HG02798 (cell line): ENCODE measurements at regions not wholly inside any gene's neighbourhood (a gene's known extent, or its start where the extent isn't known, plus 50 kb on each side); places are given as distances from the start of the nearest gene placed in this dataset.

Experiments
- ATAC-seq: cut with Tn5 transposase; IDR thresholded peaks from one replicate; pipeline ENCODE4 v1.9.1; 2021; ENCODE audit warnings: mild to moderate bottlenecking; ENCODE audit not compliant: unreplicated experiment, poor library complexity

DNA sequence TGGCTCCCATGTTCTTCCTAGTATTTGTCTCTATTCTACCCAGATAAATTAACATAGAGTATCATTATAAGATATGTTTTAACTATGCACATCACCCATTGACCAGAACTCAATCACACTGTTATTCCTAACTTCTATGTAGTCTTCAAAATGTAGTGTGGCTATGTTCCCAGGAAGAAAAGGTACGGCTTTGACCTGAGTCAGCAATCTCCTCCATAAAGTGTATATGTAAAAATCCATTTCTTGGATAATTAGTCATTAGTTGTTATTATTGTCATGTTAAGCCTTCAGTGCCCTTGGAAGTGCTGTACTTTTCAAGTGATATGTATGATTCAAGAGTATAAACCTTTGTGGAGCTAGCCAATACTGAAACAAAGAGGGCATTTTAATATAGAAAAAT lies 444.0 kb upstream of the ZWINT start:
- ATAC-seq, result no peak

DNA sequence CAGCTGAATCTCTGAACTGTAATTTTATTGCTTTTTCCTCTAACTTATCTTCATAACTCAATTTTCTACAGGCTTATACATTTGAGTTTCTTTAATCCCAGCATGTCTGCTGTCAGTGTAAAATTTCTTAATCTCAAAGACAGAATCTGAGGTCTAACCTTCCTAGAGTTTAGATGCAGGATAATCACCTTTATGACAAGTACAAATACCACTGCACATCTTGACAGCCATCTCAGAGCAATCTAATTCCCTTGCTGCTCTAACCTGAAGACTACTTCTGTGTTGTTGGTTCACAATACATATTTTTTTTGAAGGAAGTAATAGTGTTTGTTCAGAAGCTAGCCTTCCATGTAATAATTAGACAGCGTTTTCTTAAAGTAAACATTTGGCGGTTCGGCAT lies 424.2 kb upstream of the ZWINT start:
- no peak for ATAC-seq

GRCh38 chr10:56782503-56782902 lies 421.4 kb upstream of the ZWINT start:
- ATAC-seq, result no peak

DNA sequence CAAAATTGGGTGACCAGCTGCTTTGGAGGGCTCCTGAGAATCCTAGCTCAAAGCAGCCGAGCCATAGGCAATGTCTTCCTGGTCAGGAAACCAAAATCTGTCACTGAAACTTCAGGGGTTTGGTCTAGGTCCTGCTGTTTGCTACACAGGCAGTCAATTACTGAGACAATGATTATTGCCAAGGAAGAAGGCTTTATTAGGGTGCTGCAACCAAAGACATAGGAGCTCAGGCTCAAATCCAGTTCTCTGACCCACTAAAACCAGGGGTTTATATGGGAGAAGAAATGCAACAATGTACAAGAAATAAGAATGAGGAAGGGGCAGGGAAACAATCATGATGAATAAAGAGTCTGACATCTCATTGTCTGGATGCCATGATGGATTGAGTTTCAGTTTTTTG lies 410.3 kb upstream of the ZWINT start:
- no peak for ATAC-seq

- ATAC-seq, result no peak
Observed at GRCh38 chr10:56763090-56763489, 402.0 kb upstream of the ZWINT start.

DNA sequence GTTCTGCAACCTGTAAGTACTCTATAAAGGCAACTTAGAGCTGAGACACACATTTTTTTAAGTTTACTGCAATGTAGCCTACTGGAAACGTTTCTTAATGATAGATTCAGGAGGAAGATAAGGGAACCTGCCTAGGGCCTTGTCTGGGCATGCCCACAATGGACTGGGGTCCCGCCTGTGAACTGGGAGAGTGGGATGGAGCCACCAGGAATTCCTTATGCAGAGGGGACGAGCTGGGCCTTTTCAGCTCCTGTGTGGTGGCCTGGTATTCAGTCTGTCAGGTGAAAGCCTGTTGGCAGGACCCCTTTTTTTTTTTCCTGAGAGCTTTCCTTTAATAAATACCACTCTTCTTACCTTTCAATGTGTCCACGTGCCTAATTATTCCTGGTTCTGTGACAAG lies 384.4 kb upstream of the ZWINT start:
- ATAC-seq, result no peak

- ATAC-seq, result no peak
Observed at GRCh38 chr10:56728349-56728748, 367.3 kb upstream of the ZWINT start.

DNA sequence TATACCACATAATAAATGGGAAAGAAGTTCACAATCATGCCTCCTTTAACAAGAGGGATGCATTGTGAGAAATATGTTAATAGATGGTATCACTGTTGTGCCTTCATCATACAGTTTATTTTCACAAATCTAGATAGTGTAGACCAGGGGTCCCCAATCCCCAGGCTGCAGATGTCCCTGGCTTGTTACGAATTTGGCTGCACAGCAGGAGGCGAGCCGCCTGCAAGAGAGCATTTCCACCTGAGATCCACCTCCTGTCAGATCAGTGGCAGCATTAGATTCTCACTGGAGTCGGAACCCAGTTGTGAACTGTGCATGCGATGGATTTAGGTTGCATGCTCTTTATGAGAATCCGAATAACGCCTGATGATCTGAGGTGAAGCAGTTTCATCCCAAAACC lies 361.9 kb upstream of the ZWINT start:
- no peak for ATAC-seq

GRCh38 chr10:56715262-56715661 lies 354.2 kb upstream of the ZWINT start:
- ATAC-seq, result no peak

GRCh38 chr10:56698506-56698905 lies 337.4 kb upstream of the ZWINT start:
- ATAC-seq, result no peak

- ATAC-seq, result no peak
Observed at GRCh38 chr10:56679578-56679977, 318.5 kb upstream of the ZWINT start.

DNA sequence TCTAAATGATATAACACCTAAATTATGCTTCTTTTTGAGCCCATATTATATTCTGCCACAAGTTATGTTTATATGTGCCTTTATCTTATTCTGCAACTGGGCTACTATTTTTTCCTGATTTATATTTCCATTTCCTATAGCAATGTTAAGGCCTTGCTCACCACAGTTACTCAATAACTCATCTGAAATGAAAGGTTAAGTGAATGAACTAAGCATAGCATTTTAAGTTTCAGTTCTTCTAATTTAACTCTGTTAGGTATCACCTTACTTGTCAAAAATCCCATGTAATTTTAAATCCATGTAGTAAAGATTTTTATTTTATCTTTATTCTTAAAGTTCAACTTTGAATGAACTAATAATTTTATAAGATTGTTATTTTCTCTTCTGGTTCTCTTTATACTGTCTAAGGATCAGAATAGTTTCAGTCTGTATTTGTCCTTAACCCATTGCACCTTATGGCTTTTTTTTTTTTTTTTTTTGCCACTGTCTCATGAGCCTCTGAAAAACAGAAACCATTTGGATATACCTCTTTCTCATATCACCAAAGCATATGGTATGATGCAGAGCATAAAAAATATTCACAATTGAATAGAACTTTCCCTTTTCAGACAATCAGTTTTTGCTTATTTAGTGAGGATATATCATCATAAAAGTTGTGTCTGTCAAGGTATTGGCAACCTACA lies 301.8 kb upstream of the ZWINT start:
- peak; percentile 88 for ATAC-seq

DNA sequence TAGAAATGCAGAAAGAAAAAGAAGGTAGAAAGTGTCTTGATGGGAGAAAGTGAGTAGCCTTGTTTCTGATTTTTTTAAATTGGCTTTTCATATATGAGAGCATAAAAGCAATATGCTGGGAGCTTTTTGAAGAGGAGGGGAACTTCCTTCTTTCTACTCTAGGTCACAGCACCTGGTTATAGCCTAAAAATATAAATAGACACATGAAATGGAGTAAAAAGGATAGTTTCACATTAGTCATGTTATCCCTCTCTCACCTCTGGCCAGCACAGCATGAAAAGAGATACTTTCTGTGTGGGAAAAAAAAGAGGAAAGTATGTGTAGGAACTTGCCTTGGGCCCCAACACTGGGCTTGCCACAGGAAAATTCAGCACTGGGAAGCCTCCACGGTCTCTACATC lies 292.2 kb upstream of the ZWINT start:
- ATAC-seq, result no peak

GRCh38 chr10:56646329-56647111 lies 285.5 kb upstream of the ZWINT start:
- ATAC-seq, result no peak

- peak; percentile 99 for ATAC-seq
Observed at GRCh38 chr10:56633876-56634452, 272.9 kb upstream of the ZWINT start.

- ATAC-seq, result no peak
Observed at GRCh38 chr10:56632537-56632936, 271.5 kb upstream of the ZWINT start.

- ATAC-seq, result peak; percentile 69
Observed at GRCh38 chr10:56624082-56624481, 263.0 kb upstream of the ZWINT start.

GRCh38 chr10:56623064-56623463 lies 262.0 kb upstream of the ZWINT start:
- ATAC-seq, result no peak

DNA sequence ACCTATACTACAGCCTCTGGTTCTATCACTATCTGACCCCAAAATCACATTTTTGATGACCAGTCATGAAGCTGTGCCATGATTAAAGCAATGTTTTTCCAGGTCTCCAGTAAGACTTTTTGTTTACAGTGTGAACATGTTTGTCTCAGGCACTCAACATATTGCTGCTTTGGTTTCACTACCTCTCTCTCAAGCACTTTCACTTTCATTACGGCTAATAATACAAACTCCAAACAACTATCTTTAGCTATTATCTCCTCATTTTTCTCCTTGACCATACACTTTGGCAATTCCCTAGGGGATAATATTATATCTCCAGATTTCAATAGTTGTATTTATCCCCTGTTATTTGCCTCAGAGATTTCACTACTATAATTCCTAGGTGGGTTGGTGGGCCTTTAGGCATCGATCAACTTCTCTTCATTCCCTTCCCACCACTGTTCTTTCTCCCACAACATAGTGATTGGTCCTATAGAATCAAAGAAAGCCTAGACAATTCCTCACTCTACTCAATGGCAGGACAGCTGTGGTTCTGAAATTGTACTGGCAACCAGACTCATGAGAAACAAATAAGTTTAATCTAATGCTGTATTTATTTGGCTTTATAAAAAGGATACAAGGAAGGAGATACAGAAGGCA lies 261.4 kb upstream of the ZWINT start:
- peak; percentile 82 for ATAC-seq

- ATAC-seq, result no peak
Observed at GRCh38 chr10:56606202-56606601, 245.1 kb upstream of the ZWINT start.

GRCh38 chr10:56605051-56605450 lies 244.0 kb upstream of the ZWINT start:
- ATAC-seq, result no peak
